ENCODE measurements at regions not wholly inside any gene's neighbourhood (a gene's known extent, or its start where the extent isn't known, plus 50 kb on each side); places are given as distances from the start of the nearest gene placed in this dataset.

DNA sequence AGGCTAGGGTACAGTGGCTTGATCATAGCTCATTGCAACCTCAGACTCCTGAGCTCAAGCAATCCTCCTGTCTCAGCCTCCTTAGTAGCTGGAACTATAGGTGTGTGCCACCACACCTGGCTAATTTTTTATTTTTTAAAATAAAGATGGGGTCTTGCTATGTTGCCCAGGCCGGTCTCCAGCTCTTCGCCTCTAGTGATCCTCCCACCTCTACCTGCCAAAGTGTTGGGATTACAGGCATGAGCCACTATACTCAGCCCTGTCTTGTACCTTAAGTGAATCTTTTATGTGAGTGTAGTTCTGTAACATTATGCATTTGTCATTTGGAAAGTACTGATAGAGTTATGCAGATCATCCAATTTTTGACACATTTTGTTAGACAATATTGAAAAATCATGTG lies 66.9 kb upstream of the C15orf39 start:
- DNase-seq (ENCODE audit: low spot score): no peak

DNA sequence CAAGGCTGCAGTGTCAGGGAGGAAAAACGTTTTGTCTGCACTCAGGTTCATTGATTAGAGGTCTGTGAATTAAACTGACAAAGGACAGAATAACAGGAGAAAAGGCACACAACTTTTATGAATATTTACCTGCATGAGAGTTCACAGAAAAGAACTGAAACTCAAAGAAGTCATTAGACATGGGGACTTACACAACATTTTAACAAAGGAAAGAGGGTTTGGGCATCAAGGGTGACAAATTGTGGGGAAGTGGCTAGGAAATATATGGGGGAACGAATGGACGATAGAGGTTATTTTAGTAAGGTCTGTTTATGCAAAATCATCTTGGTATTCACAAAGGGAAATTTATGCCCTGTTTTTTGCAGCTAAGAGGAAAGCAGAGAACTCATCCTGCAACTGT lies 65.6 kb upstream of the C15orf39 start:
- DNase-seq (ENCODE audit: low spot score): no peak

GRCh38 chr15:75136758-75137157 lies 64.9 kb upstream of the C15orf39 start:
- DNase-seq (ENCODE audit: low spot score): no peak

DNA sequence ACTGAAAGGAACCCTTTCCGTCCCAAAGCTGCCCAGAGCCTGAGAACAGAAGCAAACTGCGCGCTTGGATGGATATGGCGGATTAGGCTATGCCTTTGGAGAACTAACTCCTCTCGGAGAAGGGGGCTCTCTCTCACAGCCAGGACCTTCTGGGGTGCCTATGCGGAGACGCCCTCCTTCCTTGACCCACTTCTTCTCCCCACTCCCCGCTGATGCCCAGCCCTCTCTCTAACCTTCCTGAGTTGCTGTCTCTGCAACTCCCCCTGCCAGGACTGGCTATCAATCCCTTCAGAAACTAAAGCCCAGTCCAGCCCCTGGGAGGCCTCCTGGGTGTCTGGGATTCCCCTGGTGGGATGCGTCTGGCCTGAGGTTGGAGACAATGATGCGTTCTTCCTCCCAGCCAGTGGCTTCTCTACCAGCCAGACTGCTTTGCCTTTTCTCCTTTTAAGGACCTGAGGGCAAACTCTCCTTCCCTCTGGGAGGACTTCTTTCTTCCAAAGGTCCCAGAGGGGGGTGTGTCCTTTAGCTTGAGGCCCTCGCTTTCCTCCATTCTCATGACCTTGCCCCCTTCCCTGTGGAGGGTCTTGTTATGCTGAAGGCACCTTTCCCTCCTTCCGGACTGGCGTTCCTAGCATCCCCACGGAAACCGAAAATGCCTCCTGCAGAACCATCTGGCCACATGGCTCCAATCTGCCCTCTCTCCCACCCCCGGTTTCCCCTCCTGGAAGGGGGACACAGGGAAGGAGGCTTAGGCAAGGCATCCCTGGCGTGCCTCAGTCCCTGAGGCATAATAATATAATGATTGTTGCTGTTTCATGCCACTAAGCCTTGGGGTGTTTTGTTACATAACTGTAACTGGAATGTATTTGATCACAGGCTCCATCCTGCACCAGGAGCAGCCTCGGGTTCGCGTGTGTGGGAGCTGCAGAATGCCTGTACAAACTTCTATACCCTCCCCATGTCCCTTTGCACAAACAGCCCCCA lies 63.4 kb upstream of the C15orf39 start:
- DNase-seq (ENCODE audit: low spot score): peak; percentile 69

DNA sequence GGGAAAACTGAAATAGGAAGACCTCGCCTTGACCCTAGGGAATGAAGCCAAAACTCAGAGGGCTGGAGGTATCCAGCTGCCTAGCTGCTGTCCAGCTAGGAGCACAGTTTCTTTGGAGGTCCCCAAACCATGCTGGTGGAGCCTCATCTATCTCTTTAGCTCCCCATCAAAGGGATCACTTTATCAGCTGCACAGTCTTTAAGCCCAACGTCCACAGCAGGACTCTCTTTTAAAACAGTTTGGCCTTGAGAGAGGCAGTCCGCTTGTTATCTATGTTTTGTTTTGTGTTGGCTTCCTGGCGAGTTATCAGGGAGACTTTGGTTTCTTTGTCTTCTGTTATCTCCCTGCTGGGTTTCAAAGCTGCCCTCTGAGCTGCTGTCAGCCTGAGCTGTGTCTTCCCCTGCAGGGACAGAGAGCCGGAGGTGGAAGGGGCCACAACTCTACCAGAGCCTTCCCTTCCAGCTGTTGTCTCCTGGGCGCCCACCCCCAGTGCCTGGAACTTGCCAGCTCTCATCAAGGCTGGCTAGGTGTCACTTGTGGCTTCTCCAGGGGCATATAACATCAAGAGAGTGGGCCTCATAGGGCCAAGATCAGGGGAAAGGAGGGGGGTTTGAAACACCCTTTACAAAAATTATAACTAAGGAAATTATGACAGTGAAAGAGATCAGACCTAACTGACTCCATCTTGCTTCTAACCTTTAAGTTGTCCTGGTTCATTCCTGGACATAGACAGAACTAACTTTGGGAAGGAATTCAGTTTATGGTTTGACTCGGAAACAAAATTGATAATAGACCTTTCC lies 61.4 kb upstream of the C15orf39 start:
- DNase-seq (ENCODE audit: low spot score): no peak

DNA sequence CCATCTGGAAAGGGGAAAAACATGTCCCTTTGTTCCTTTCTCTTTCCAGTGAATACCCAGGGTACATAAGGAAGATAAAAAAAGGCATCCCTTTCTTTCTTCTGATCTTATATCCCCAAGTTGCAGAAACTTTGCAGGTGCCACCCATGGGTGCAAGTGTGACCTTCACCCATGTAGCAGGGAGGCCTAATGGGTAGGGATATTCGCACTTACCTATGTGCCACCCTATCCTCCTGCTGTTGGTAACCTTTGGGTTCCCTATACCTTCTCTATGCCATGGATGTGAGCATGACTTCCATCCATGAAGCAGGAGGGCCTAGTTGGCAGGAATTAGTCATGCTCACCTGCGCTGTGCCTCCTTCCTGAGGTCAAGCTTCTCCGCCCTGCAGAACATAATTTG lies 59.2 kb upstream of the C15orf39 start:
- no peak for DNase-seq (ENCODE audit: low spot score)

DNA sequence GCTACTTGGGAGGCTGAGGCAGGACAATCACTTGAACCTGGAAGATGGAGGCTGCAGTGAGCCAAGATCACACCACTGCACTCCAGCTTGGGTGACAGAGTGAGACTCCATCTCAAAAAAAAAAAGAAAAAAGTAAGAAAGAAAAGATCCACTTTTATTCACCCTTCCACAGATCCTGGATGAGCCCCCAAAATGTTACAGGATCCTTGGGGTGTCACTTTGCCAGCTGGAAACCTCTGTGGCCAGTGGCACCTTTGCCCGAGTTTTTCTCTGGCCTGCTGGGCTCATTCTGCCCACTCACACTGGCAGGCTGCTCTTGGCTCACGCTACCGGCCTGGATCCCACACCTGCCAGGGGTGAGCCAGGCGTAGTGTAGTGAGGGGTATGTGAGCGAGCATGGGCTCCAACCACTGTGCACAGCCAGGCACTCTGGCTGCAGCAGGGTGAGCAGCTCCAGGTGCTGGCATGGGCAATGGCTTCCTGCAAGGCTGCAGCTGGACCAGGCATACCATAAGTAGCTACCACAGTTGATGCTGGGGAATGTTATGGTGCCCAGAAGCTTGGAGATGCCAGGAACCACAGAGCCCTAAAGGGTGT lies 57.8 kb upstream of the C15orf39 start:
- DNase-seq (ENCODE audit: low spot score): no peak

DNA sequence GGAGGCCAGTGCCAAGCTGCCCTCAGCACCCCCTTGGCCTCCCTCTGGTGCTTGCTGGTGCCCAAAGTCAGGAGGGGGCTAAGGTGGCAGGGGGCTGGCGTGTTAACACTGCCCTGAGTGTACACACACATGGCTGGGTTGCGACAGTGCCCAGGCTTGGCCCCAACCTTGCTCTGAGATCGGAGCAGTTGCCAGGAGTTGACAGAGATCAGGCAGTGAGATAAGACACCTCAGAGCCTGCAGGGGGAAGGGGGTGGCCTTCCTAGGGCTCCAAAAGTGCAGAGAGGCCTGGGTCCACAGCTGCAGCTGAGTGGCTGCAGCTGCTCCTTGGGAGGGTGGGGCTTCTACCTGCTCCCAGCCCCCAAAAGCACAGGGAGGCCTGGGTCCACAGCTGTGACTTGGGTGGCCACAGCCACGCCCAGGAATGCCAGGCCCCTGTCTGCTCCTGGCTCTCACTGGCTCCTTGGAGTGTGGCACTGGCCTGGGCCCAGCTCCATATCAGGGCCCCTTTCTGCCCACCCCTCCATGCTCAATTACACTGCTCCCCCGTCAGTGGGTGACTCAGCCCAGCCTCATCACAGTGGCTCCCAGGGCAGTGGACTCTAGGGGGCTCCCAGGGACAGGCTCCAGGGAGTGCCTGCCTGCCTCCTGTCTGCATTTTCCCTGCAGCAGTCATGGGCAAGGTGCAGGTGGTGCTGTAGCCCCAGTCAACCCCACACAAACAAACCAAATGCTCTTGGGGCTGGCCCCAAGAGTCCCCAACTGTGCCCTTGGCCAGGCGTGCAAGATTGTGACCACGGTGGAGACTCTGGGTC lies 56.4 kb upstream of the C15orf39 start:
- DNase-seq (ENCODE audit: low spot score): no peak

- no peak for DNase-seq (ENCODE audit: low spot score)
Measured at GRCh38 chr15:75148280-75148679, 53.4 kb upstream of the C15orf39 start.

DNA sequence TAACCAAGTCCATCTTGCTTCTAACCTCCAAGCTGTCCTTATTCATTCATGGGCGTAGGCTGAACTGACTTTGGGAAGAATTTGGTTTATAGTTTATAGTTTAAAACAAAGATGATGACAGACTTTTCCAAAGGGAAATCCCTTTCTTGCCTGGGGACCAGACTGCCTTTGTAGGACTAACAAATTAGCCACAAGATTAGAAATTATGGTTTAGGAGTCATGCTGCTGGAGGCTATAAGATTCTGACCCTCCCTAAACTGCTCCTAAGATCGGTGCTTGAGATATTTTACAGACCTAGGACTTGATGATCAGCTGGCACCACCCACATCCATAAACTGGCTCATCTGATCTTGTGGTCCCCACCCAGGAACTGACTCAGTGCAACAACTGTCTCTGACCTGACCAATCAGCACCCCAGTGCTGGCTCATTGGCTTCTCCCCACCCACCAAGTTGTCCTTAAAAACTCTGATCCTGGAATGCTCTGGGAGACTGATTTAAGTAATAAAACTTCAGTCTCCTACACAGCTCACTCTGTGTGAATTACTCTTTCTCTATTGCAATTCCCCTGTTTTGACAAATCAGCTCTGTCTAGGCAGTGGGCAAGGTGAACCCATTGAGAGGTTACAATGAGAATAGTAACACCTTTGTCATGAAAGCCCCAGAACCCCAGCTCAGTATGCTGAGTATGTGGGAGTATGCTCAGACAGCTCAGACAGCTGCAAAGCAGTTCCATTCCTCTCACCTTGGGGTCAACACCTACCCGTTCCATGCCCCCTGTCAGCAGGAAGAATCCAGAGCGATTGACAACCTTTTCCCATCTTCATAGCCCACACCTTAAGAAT lies 51.6 kb upstream of the C15orf39 start:
- DNase-seq (ENCODE audit: low spot score): no peak

DNA sequence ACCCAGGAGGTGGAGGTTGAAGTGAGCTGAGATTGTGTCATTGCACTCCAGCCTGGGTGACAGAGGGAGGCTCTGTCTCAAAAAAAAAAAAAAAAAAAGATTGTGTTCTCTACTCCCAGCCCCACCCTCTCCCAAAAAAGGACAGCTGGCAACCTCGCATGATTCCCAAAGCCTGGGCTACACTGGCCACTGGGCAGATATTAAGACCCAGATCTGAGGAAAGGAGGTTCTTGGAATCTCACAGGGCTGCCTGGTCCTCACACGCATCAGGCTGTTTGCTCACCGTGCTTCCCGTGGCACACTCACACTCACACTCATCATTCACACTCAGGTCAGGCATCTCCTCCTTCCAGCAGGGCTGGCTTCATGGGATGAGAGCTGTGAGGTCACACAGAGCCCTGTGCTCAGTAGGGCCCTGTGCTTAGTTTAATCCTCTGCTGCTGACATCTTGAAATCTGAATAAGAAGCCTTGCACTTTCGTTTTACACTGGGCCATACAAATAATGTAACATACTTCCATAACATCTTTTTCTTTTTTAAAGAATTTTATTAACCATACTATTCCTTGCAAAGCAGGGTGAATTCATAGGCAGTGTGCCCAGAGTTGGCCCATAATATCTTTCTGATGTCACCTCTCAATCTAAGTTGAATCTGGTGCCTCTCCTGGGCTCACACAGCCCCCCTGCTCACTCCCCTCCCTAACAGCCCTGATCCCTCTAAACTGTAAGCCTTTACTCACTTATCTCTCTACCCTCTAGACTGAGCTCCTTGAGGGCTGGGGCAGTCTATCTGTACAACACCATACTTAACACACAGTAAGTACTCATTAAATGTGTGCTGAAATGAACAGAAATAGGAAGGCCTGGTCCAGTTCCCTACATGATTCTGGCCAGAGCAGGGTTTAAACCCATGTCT lies 50.2 kb upstream of the C15orf39 start:
- peak; percentile 30 for DNase-seq (ENCODE audit: low spot score)

All from AG20443 (cell line).